GM13977 (cell line): ENCODE measurements at regions not wholly inside any gene's neighbourhood (a gene's known extent, or its start where the extent isn't known, plus 50 kb on each side); places are given as distances from the start of the nearest gene placed in this dataset.

Source experiments
- DNase-seq: peaks from one replicate; pipeline ENCODE4 v3.0.0; 2012; ENCODE audit warnings: low spot score
- CTCF ChIP-seq: IDR thresholded peaks from 2 replicates; pipeline ENCODE4 v1.5.1; 2012; ENCODE audit warnings: mild to moderate bottlenecking, control low read depth; ENCODE audit not compliant: insufficient read depth; ENCODE audit errors: extremely low read depth, missing control alignments
- in situ Hi-C: fragments of 300-500 bp; cut with MboI; formaldehyde crosslinking; loops from one replicate; pipeline ENCODE4 v1.12.0; 2022; ENCODE audit warnings: low sequenced_read_pairs, low pct_unique_long_range_greater_than_20kb, mixed read lengths, inconsistent platforms; ENCODE audit not compliant: unreplicated experiment

DNA sequence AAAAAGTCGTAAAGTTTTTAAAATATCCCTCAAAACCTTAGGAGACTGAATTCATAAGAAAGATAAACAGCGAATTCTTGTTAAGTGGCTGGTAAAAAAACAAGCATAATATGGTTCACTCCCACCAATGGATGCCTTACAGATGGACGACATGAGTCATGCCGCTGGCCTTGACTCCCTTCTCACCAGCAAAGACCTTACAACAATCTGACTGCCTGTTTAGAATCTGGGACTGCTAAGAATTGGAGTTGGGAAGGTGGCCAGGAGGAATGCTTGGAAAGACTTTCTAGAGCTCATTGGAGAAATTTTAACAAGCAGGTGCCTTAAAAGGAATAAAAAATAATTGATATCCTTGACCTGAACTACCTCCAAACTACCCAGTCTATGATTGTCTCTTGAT is 206.9 kb upstream of the FMN2 start:
- no peak for TF ChIP-seq CTCF
- DNase-seq, result no peak
- in situ Hi-C loops, result no loop called here

DNA sequence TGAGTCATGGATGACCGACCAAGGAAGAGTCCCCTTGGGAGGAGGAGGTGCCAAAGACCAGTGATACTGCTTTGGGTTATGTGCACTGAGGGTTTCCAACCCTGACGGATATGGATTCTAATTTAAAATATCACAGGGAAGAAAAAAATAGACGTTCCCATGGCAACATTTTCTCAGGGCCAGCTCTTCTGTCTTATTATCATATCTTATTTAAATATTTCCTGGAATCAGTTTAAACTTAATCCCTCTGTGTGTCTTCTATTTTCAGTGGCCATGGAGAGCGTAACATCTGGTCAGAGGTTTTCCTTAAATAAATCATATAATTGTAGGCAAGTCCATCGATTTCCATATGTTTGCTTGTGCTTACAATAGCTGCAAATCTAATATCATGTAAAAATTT is 205.4 kb upstream of the FMN2 start:
- TF ChIP-seq CTCF, result no peak
- in situ Hi-C loops, result no loop called here
- no peak for DNase-seq

GRCh38 chr1:239888639-239889038 is 203.0 kb upstream of the FMN2 start:
- DNase-seq, result no peak
- no peak for TF ChIP-seq CTCF
- in situ Hi-C loops, result no loop called here

DNA sequence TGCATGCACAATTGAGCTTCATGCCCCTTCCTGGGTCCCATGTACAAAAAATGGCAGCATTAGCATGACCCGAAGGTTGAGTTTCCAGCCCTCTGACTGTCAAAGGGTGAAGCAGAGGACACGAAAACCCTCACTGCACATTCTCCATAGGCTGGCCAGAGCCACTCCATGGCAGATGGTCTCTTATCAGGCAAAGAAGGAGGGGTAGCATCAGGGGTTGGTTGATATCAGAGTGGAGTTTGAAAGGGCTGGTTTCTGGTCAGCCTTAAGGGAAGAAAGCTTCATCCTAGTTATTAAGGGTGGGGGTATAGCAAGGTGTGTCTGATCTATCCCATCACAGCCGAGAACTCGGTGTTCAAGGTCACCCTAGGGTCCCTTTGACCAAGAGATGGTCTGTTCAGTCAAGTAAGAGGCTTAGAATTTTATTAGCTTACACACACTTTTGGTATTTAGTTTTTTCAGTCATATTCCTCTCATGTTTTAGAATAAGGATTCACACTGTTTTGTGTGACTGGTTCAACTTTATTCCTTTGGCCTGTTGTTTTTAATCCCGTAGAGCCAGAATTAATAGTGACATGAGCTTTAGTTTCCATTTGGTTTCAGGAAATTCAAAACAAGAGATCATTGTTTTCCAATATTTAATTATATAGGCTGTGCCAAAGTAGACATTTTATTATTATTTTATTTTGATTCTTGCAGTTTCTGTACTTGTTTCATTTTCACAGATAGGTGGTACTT is 199.9 kb upstream of the FMN2 start:
- no peak for DNase-seq
- in situ Hi-C loops, result no loop called here
- TF ChIP-seq CTCF, result no peak

GRCh38 chr1:239892602-239893001 is 199.1 kb upstream of the FMN2 start:
- TF ChIP-seq CTCF, result no peak
- in situ Hi-C loops, result no loop called here
- no peak for DNase-seq

DNA sequence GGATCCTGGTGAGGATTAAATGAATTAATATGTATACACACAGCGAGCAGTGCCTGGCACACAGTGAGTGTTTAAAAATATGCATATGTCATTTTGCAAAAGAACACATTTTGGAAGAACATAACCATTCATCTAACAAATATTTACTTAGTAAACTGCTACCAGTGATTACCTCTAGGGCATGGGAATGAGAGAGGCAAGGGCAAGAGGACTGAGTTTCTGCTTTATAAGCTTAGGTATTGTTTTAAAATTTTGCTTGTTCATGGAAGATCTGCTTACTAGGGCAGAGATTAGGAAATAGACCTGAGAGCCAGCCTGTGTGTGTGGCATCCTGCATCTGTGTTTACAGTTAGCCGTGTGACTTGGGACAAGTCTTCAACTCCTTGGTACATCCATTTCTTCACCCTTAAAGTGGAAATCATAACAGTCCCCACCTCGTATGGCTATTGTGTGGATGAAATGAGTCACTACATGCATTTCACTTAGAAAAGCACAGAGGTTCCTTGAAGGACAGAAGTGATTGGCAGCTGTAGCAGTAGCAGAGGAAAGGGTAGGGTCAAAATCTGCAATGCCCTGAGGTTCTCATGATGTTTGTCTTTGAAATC is 198.5 kb upstream of the FMN2 start:
- in situ Hi-C loops, result no loop called here

More for the DNA sequence above, 198.5 kb upstream of the FMN2 start:
- TF ChIP-seq CTCF, result no peak
- DNase-seq, result no peak
